MM.1S (cell line): ENCODE measurements at regions not wholly inside any gene's neighbourhood (a gene's known extent, or its start where the extent isn't known, plus 50 kb on each side); places are given as distances from the start of the nearest gene placed in this dataset.
"Not testable (repeated sequence)": the region's sequence is repeated elsewhere in the genome, so short reads cannot be mapped to it uniquely, and the experiment has no call there.

Experiments
- DNase-seq: peaks from one replicate; pipeline ENCODE4 v3.0.0-alpha.2; 2015
- H2AFZ ChIP-seq: fragments of 300-600 bp; sonication (generic); 2 replicates; pipeline ENCODE4 v1.6.0; 2016; ENCODE audit warnings: antibody characterized with exemption, low read length
- H3F3A ChIP-seq: fragments of 300-600 bp; sonication (generic); 2 replicates; pipeline ENCODE4 v1.6.1; 2016; ENCODE audit warnings: mild to moderate bottlenecking, antibody characterized with exemption, low read length, moderate library complexity, mixed read lengths; ENCODE audit not compliant: insufficient read depth
- H3K27ac ChIP-seq: fragments of 300-600 bp; sonication (generic); 2 replicates; pipeline ENCODE4 v1.5.1; 2016; ENCODE audit warnings: mild to moderate bottlenecking, low read length
- H3K27me3 ChIP-seq: fragments of 300-600 bp; sonication (generic); replicated peaks from 2 replicates; pipeline ENCODE4 v1.6.0; 2016; ENCODE audit warnings: low read length; ENCODE audit not compliant: insufficient read depth
- H3K36me3 ChIP-seq: fragments of 300-600 bp; sonication (generic); replicated peaks from 2 replicates; pipeline ENCODE4 v1.6.1; 2016; ENCODE audit warnings: mild to moderate bottlenecking, low read length, mixed read lengths; ENCODE audit not compliant: insufficient read depth
- H3K4me1 ChIP-seq: fragments of 300-600 bp; sonication (generic); 2 replicates; pipeline ENCODE4 v1.6.1; 2016; ENCODE audit warnings: low read length, mixed read lengths
- H3K4me2 ChIP-seq: fragments of 300-600 bp; sonication (generic); 2 replicates; pipeline ENCODE4 v1.6.0; 2016; ENCODE audit warnings: low read depth, low read length
- H3K4me3 ChIP-seq: fragments of 300-600 bp; sonication (generic); 2 replicates; pipeline ENCODE4 v1.5.1; 2016; ENCODE audit warnings: low read length, mixed read lengths
- H3K79me2 ChIP-seq: fragments of 300-600 bp; sonication (generic); 2 replicates; pipeline ENCODE4 v1.6.1; 2016; ENCODE audit warnings: mixed run types, low read length, mixed read lengths
- H3K9ac ChIP-seq: fragments of 300-600 bp; sonication (generic); 2 replicates; pipeline ENCODE4 v1.6.1; 2016; ENCODE audit warnings: low read length, mixed read lengths
- H3K9me2 ChIP-seq: fragments of 300-600 bp; sonication (generic); replicated peaks from 2 replicates; pipeline ENCODE4 v1.6.1; 2016; ENCODE audit warnings: mild to moderate bottlenecking, low read length, mixed read lengths; ENCODE audit not compliant: insufficient read depth
- H3K9me3 ChIP-seq: fragments of 300-600 bp; sonication (generic); replicated peaks from 2 replicates; pipeline ENCODE4 v1.6.1; 2016; ENCODE audit warnings: mild to moderate bottlenecking, low read length, mixed read lengths; ENCODE audit not compliant: insufficient read depth
- H4K20me1 ChIP-seq: fragments of 300-600 bp; sonication (generic); 2 replicates; pipeline ENCODE4 v1.6.1; 2016; ENCODE audit warnings: mild to moderate bottlenecking, low read length, moderate library complexity, mixed read lengths; ENCODE audit not compliant: insufficient read depth
- EZH2 ChIP-seq: fragments of 300-600 bp; sonication (generic); optimal IDR thresholded peaks from 2 replicates; pipeline ENCODE3; 2017; ENCODE audit warnings: low read depth, mild to moderate bottlenecking, antibody characterized with exemption, low read length, mixed read lengths
- EZH2phosphoT487 ChIP-seq: fragments of 300-600 bp; sonication (generic); IDR thresholded peaks from 2 replicates; pipeline ENCODE4 v1.6.1; 2018; ENCODE audit warnings: antibody characterized with exemption, low read length
- TF ChIP-seq, protein P1 (sequence below): fragments of 300-600 bp; sonication (generic); IDR thresholded peaks from 2 replicates; pipeline ENCODE4 v1.5.1; 2016; ENCODE audit warnings: antibody characterized with exemption, low read length, mixed read lengths

DNA sequence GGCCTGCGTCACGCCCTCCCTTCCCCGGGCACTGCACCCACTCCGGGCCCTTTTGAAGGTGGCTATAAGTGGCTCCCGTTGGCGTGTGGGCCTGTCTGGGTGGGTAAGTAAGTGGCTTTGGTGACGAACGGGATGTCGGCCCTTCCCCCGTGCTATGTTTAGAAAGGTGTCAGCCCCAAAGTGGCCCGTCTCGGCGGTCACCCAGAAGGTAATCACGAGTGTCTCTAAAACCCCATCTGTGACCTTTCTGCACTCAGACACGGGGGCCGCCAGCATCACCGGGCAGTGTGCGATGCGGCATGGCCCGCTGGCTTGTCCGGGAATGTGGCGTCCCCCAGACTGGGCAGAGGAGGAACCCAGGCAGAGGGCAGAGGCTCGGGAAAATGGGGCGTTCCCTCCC, 88.2 kb downstream of the IRX5 start:
- Histone ChIP-seq H3K9me3 (no peaks in the 10 kb centered on the region), H3K4me3 (no peak overlapping the region), H3K79me2 (no peaks in the 10 kb centered on the region), H3K36me3 (no peaks in the 10 kb centered on the region), H3K4me1 (no peaks in the 10 kb centered on the region), H3K27me3 (no peaks in the 10 kb centered on the region), H3K4me2 (no peak overlapping the region), H3K9me2 (no peaks in the 10 kb centered on the region), H3K9ac (no peak overlapping the region), H3F3A (no peaks in the 10 kb centered on the region), H2AFZ (no peak overlapping the region), H3K27ac (no peak overlapping the region), H4K20me1 (no peaks in the 10 kb centered on the region)
- no peak for DNase-seq
- TF ChIP-seq EZH2phosphoT487 (no peak), EZH2 (no peak)
- TF ChIP-seq, protein P1, sequence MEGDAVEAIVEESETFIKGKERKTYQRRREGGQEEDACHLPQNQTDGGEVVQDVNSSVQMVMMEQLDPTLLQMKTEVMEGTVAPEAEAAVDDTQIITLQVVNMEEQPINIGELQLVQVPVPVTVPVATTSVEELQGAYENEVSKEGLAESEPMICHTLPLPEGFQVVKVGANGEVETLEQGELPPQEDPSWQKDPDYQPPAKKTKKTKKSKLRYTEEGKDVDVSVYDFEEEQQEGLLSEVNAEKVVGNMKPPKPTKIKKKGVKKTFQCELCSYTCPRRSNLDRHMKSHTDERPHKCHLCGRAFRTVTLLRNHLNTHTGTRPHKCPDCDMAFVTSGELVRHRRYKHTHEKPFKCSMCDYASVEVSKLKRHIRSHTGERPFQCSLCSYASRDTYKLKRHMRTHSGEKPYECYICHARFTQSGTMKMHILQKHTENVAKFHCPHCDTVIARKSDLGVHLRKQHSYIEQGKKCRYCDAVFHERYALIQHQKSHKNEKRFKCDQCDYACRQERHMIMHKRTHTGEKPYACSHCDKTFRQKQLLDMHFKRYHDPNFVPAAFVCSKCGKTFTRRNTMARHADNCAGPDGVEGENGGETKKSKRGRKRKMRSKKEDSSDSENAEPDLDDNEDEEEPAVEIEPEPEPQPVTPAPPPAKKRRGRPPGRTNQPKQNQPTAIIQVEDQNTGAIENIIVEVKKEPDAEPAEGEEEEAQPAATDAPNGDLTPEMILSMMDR: no peak

- Histone ChIP-seq H3K9me2 (no peaks in the 10 kb centered on the region), H3K4me3 (no peak overlapping the region), H3K4me1 (no peaks in the 10 kb centered on the region), H3K27ac (no peak overlapping the region), H3K9me3 (no peaks in the 10 kb centered on the region), H3K4me2 (no peak overlapping the region), H3K79me2 (no peaks in the 10 kb centered on the region), H3F3A (no peaks in the 10 kb centered on the region), H4K20me1 (no peaks in the 10 kb centered on the region), H3K27me3 (no peaks in the 10 kb centered on the region), H3K36me3 (no peaks in the 10 kb centered on the region), H2AFZ (no peak overlapping the region), H3K9ac (no peak overlapping the region)
- DNase-seq: no peak
- TF ChIP-seq, protein P1: no peak
- TF ChIP-seq EZH2phosphoT487 (no peak), EZH2 (no peak)
Observed at GRCh38 chr16:55019419-55020131, 88.9 kb downstream of the IRX5 start.

- Histone ChIP-seq H3K4me1 (no peaks in the 10 kb centered on the region), H3K9me3 (no peaks in the 10 kb centered on the region), H3K4me2 (no peak overlapping the region), H3K9ac (no peak overlapping the region), H3K79me2 (no peaks in the 10 kb centered on the region), H3K4me3 (no peak overlapping the region), H3K27me3 (no peaks in the 10 kb centered on the region), H3K36me3 (no peaks in the 10 kb centered on the region), H3F3A (no peaks in the 10 kb centered on the region), H3K27ac (no peak overlapping the region), H3K9me2 (no peaks in the 10 kb centered on the region), H4K20me1 (no peaks in the 10 kb centered on the region), H2AFZ (no peak overlapping the region)
- DNase-seq: no peak
- no peak for TF ChIP-seq EZH2
- TF ChIP-seq, protein P1: no peak
Observed at GRCh38 chr16:55021595-55022475, 91.2 kb downstream of the IRX5 start.

DNA sequence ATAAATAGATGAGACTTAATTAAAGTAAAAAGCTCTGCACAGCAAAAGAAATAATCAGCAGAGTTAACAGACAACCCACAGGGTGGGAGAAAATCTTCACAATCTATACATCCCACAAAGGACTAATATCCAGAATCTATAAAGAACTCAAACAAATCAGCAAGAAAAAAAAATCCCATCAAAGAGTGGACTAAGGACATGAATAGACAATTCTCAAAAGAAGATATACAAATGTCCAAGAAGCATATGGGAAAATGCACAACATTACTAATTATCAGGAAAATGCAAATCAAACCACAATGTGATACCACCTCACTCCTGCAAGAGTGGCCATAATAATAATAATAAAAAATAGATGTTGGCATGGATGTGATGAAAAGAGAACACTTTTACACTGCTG, 96.6 kb downstream of the IRX5 start:
- H3K36me3 ChIP-seq: not testable (repeated sequence)

More for the DNA sequence above, 96.6 kb downstream of the IRX5 start:
- H3K9ac ChIP-seq, H4K20me1 ChIP-seq, H3K79me2 ChIP-seq, H3K4me2 ChIP-seq, H3F3A ChIP-seq, H3K4me1 ChIP-seq, H3K4me3 ChIP-seq, H3K9me2 ChIP-seq, H3K27ac ChIP-seq, H3K27me3 ChIP-seq, DNase-seq, H2AFZ ChIP-seq, H3K9me3 ChIP-seq: not testable (repeated sequence)
